GM12864 (cell line): ENCODE measurements at regions not wholly inside any gene's neighbourhood (a gene's known extent, or its start where the extent isn't known, plus 50 kb on each side); places are given as distances from the start of the nearest gene placed in this dataset.

Experiments
- DNase-seq: peaks from one replicate; pipeline ENCODE4 v3.0.0-alpha.2; 2011; ENCODE audit warnings: low read depth
- H3K4me3 ChIP-seq: 2 replicates; pipeline ENCODE4 v1.5.1; 2011; ENCODE audit warnings: mild to moderate bottlenecking, low read depth, low read length, control low read depth
- TF ChIP-seq, protein P1 (sequence below): IDR thresholded peaks from 2 replicates; pipeline ENCODE4 v1.5.1; 2011; ENCODE audit warnings: low read depth, mild to moderate bottlenecking, moderate library complexity, low read length, control low read depth, inconsistent platforms; ENCODE audit errors: missing control alignments

DNA sequence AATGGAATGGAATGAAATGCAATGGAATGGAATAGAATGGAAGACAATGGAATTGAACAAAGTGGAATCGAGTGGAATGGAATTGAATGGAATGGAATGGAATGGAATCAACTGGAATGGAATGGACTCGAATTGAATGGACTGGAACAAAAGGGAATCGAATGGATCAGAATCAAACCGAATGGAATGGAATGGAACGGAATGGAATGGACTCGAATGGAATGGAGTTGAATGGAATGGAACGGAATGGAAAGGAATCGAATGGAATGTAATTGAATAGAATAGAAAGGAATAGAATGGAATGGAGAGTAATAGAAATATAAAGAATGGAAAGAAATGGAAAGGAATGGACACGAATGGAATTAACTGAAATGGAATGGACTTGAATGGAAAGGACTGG lies 475.2 kb upstream of the WSB1 start:
- H3K4me3 ChIP-seq = no peak overlapping the region
- TF ChIP-seq, protein P1, sequence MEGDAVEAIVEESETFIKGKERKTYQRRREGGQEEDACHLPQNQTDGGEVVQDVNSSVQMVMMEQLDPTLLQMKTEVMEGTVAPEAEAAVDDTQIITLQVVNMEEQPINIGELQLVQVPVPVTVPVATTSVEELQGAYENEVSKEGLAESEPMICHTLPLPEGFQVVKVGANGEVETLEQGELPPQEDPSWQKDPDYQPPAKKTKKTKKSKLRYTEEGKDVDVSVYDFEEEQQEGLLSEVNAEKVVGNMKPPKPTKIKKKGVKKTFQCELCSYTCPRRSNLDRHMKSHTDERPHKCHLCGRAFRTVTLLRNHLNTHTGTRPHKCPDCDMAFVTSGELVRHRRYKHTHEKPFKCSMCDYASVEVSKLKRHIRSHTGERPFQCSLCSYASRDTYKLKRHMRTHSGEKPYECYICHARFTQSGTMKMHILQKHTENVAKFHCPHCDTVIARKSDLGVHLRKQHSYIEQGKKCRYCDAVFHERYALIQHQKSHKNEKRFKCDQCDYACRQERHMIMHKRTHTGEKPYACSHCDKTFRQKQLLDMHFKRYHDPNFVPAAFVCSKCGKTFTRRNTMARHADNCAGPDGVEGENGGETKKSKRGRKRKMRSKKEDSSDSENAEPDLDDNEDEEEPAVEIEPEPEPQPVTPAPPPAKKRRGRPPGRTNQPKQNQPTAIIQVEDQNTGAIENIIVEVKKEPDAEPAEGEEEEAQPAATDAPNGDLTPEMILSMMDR = no peak
- DNase-seq = peak; percentile 2
